ENCODE measurements at regions not wholly inside any gene's neighbourhood (a gene's known extent, or its start where the extent isn't known, plus 50 kb on each side); places are given as distances from the start of the nearest gene placed in this dataset.

GRCh38 chr2:104384961-104385360 lies 469.0 kb upstream of the POU3F3 start:
- no peak for DNase-seq (ENCODE audit: low spot score)
- Histone ChIP-seq H3K36me3 (replicated peaks in 1 of 2; ENCODE audit: control insufficient read depth in 1 of 2, insufficient read depth in 2 of 2, low read length in 2 of 2) (no peaks in the 10 kb centered on the region), H2AFZ (ENCODE audit: low read length) (no peak overlapping the region), H3K9me3 (ENCODE audit: low read length) (no peaks in the 10 kb centered on the region), H3K4me2 (ENCODE audit: low read depth, low read length) (no peak overlapping the region), H3K4me3 (replicated peaks in 1 of 3; ENCODE audit: insufficient read depth in 1 of 3, low read depth in 2 of 3, low read length in 3 of 3) (no peak overlapping the region), H3K27me3 (ENCODE audit: control insufficient read depth in 1 of 2, insufficient read depth in 2 of 2, low read length in 2 of 2) (no peaks in the 10 kb centered on the region), H3K79me2 (ENCODE audit: insufficient read depth, low read length) (no peaks in the 10 kb centered on the region), H3K9ac (ENCODE audit: insufficient read depth, low read depth, low read length) (no peak overlapping the region), H3K4me1 (ENCODE audit: insufficient read depth, low read length) (no peaks in the 10 kb centered on the region), H4K20me1 (ENCODE audit: insufficient read depth, low read length) (no peaks in the 10 kb centered on the region), H3K27ac (ENCODE audit: extremely low read length, insufficient read depth, low read length) (no peak overlapping the region)
- POLR2A ChIA-PET: no interaction called here
- BruUV-seq (replicated peaks): no TSS peak
- no peak for FAIRE-seq
- TF ChIP-seq ZNF484 (CRISPR knock-in tag; IDR thresholded peaks at IDR 0.05; ENCODE audit: borderline replicate concordance, low read depth): no peak
- no peak for TF ChIP-seq SSRP1 (CRISPR knock-in tag; IDR thresholded peaks at IDR 0.05)
- no peak for TF ChIP-seq ZNF44 (CRISPR knock-in tag; IDR thresholded peaks at IDR 0.05)
- intact Hi-C loops (cut with micrococcal nuclease; ENCODE audit: unreplicated experiment): no loop called here
- CTCF ChIA-PET (ENCODE audit: low intra/inter-chr PET ratio, low total read pairs): no interaction called here
- ATAC-seq: no peak
- in situ Hi-C loops (cut with HindIII; ENCODE audit: extremely low pct_ligation_motif_present, low pct_unique_long_range_greater_than_20kb): no loop called here
- WGBS (ENCODE audit: low lambda C conversion rate): 28% methylated on average over 5 of the region's 5 CpGs

DNA sequence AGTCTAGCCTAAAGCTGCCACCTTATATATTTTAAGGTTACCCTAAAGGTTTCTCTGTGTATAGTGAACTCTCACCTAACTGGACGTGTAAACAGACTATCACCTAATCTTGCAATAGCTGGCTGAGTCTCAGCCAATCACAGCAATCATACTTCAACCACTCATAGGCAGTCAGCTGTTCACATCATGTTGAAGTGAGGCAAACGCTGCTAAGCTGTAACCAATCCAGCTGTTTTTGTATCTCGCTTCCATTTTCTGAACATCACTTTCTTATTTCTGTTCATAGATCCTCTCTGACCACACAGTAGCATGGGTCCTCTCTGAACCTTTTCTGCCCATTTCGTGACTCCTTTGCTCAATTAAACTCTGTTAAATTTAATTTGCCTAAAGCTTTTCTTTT lies 468.2 kb upstream of the POU3F3 start:
- TF ChIP-seq SMARCE1 (IDR thresholded peaks at IDR 0.05; ENCODE audit: borderline replicate concordance) (no peak), EP300 (IDR thresholded peaks at IDR 0.05; ENCODE audit: low read depth in 2 of 2, low read length in 2 of 2) (no peak), EP300 (CRISPR knock-in tag; IDR thresholded peaks at IDR 0.05; ENCODE audit: borderline replicate concordance) (no peak), ZFP1 (CRISPR knock-in tag; IDR thresholded peaks at IDR 0.05) (no peak), CBFB (CRISPR knock-in tag; IDR thresholded peaks at IDR 0.05) (no peak), SNAI1 (CRISPR knock-in tag; IDR thresholded peaks at IDR 0.05; ENCODE audit: borderline replicate concordance) (no peak), IRX3 (CRISPR knock-in tag; IDR thresholded peaks at IDR 0.05; ENCODE audit: borderline replicate concordance, low read depth) (no peak), NRL (CRISPR knock-in tag; IDR thresholded peaks at IDR 0.05; ENCODE audit: borderline replicate concordance) (no peak), ZNF34 (CRISPR knock-in tag; IDR thresholded peaks at IDR 0.05; ENCODE audit: borderline replicate concordance) (no peak), ZNF784 (CRISPR knock-in tag; IDR thresholded peaks at IDR 0.05; ENCODE audit: borderline replicate concordance) (no peak)
- H2AFZ ChIP-seq (ENCODE audit: low read length): no peak overlapping the region
- H3K9ac ChIP-seq (ENCODE audit: insufficient read depth, low read depth, low read length): no peak overlapping the region
- no peaks in the 10 kb centered on the region for H4K20me1 ChIP-seq (ENCODE audit: insufficient read depth, low read length)
- H3K36me3 ChIP-seq (replicated peaks in 1 of 2; ENCODE audit: control insufficient read depth in 1 of 2, insufficient read depth in 2 of 2, low read length in 2 of 2): no peaks in the 10 kb centered on the region
- H3K9me3 ChIP-seq (ENCODE audit: low read length): no peaks in the 10 kb centered on the region
- FAIRE-seq (no peak), DNase-seq (ENCODE audit: low spot score) (no peak), ATAC-seq (no peak)
- intact Hi-C loops (cut with micrococcal nuclease; ENCODE audit: unreplicated experiment) (no loop called here), in situ Hi-C loops (cut with HindIII; ENCODE audit: extremely low pct_ligation_motif_present, low pct_unique_long_range_greater_than_20kb) (no loop called here)
- CTCF ChIA-PET (ENCODE audit: low intra/inter-chr PET ratio, low total read pairs): no interaction called here
- H3K27ac ChIP-seq (ENCODE audit: extremely low read length, insufficient read depth, low read length): no peak overlapping the region
- no TSS peak for BruUV-seq (replicated peaks)
- no peaks in the 10 kb centered on the region for H3K4me1 ChIP-seq (ENCODE audit: insufficient read depth, low read length)
- H3K4me3 ChIP-seq (replicated peaks in 1 of 3; ENCODE audit: insufficient read depth in 1 of 3, low read depth in 2 of 3, low read length in 3 of 3): no peak overlapping the region
- WGBS (ENCODE audit: low lambda C conversion rate): 1% methylated on average over 4 of the region's 4 CpGs
- H3K79me2 ChIP-seq (ENCODE audit: insufficient read depth, low read length): no peaks in the 10 kb centered on the region
- no peaks in the 10 kb centered on the region for H3K27me3 ChIP-seq (ENCODE audit: control insufficient read depth in 1 of 2, insufficient read depth in 2 of 2, low read length in 2 of 2)
- no peak overlapping the region for H3K4me2 ChIP-seq (ENCODE audit: low read depth, low read length)
- POLR2A ChIA-PET: no interaction called here

All from HepG2 (cell line).